ENCODE measurements at regions not wholly inside any gene's neighbourhood (a gene's known extent, or its start where the extent isn't known, plus 50 kb on each side); places are given as distances from the start of the nearest gene placed in this dataset.

DNA sequence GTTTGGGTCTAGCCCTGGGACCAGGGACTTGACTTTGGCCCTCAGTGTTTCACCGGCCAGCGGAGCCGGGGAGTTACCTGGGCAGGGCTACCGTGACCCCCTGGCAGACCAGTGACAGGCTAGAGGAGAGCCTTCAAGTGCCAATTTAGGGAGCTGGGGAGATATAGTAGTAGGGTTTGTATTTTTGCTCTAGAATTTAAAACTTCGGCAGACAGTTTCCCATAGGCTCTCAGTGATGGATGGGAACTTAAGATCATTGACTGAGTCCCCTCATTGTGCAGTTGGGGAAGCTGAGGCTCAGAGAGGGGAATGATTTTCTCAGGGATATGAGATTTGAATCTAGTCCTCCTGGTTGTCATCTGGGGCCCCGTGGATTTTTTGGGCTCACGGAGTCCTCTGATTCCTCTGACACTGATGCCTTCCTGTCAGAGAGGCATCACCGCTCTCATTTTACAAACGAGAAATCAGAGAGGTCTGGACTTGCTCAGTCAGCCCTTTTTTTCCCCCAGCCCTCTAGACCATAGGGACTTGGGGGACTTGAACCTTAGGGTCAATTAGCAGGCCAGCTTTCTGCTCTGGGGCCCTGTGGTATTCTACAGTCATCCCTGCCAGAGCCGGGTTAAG is 58.3 kb upstream of the ACOT11 start:
- no peak overlapping the region for H3K27ac ChIP-seq (ENCODE audit: low read depth, low read length)
- peaks cover 4% of the 10 kb centered on the region for H3K27me3 ChIP-seq (ENCODE audit: control insufficient read depth, insufficient read depth, low read length)
- H3K9me3 ChIP-seq (ENCODE audit: control insufficient read depth, insufficient read depth, low read length) = no peaks in the 10 kb centered on the region
- POLR2A ChIA-PET = interaction anchor here (0.7 to 1.3 kb wide), 5 partner anchors 82 to 679 kb away, joined by 3 to 10 read pairs (median 5); partner anchors contain the start of gene SSBP3
- CTCF ChIA-PET = interaction anchor here (0.5 to 3.2 kb wide), 43 partner anchors 9 to 611 kb away, joined by 3 to 38 read pairs (median 4); partner anchors contain the start of genes ACOT11, CDCP2 and SSBP3
- 0 out of 2 replicates have a peak overlapping the region, but pooled peaks have one; percentile 13 for H3K4me3 ChIP-seq (ENCODE audit: low read depth, low read length)
- DNase-seq (ENCODE audit: low read depth, low spot score) = no peak
- TF ChIP-seq, protein P1, sequence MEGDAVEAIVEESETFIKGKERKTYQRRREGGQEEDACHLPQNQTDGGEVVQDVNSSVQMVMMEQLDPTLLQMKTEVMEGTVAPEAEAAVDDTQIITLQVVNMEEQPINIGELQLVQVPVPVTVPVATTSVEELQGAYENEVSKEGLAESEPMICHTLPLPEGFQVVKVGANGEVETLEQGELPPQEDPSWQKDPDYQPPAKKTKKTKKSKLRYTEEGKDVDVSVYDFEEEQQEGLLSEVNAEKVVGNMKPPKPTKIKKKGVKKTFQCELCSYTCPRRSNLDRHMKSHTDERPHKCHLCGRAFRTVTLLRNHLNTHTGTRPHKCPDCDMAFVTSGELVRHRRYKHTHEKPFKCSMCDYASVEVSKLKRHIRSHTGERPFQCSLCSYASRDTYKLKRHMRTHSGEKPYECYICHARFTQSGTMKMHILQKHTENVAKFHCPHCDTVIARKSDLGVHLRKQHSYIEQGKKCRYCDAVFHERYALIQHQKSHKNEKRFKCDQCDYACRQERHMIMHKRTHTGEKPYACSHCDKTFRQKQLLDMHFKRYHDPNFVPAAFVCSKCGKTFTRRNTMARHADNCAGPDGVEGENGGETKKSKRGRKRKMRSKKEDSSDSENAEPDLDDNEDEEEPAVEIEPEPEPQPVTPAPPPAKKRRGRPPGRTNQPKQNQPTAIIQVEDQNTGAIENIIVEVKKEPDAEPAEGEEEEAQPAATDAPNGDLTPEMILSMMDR (IDR thresholded peaks at IDR 0.05; ENCODE audit: low read depth, low read length) = no peak

DNA sequence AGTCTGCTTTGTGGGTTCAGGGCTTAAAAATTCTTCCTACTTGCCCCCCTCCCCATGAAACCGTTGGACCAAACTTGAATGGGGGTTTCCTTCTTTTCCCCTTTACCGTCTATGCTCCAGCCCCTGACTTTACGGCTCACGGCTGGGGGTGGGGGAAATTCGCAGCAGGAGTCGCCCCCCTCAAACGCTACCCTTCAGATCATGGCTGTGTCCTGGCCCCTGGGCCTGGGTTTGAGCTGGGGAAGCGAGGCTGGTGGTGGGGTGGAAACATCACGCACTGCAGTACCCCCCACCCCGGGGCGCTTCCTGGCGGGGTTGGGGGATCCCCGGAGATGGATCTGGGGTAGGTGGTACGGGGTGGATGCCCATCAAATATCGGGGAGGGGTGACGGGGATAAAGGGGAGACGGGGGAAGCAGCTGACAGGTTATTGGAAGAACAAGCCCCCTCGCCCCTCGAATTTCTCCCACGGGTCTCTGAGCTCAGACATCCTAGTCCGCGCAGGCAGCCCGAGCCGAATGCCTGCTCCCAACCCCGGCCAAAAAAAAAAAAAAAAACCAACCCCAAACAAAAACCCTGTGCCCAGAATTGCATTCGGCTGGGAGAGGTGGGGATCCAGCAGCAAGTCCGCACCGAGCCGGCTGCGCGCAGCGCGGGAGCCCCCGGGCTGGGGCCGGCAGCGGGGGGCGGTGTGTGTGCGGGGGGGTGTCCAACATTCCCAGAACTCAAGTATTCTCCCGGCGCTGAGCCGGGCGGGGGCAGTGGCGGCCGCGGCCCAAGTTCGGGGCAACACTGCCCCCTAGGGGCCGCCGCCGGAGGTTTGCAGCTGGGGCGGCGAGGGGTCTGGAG is 59.0 kb upstream of the ACOT11 start:
- H3K9me3 ChIP-seq (ENCODE audit: control insufficient read depth, insufficient read depth, low read length) = no peaks in the 10 kb centered on the region
- POLR2A ChIA-PET = interaction anchor here (0.6 to 1.3 kb wide), 11 partner anchors 82 to 678 kb away, joined by 3 to 10 read pairs (median 4); partner anchors contain the start of gene SSBP3
- CTCF ChIA-PET = interaction anchor here (0.5 to 3.2 kb wide), 77 partner anchors 8 to 1299 kb away, joined by 3 to 38 read pairs (median 4); partner anchors contain the start of genes ACOT11, CDCP2 and SSBP3
- peak overlapping the region; percentile 70 for H3K27ac ChIP-seq (ENCODE audit: low read depth, low read length)
- TF ChIP-seq, protein P1 (IDR thresholded peaks at IDR 0.05; ENCODE audit: low read depth, low read length) = peak; percentile 85
- peak overlapping the region; percentile 56 for H3K4me3 ChIP-seq (ENCODE audit: low read depth, low read length)
- peak; percentile 10 for DNase-seq (ENCODE audit: low read depth, low spot score)
- no peaks in the 10 kb centered on the region for H3K27me3 ChIP-seq (ENCODE audit: control insufficient read depth, insufficient read depth, low read length)

DNA sequence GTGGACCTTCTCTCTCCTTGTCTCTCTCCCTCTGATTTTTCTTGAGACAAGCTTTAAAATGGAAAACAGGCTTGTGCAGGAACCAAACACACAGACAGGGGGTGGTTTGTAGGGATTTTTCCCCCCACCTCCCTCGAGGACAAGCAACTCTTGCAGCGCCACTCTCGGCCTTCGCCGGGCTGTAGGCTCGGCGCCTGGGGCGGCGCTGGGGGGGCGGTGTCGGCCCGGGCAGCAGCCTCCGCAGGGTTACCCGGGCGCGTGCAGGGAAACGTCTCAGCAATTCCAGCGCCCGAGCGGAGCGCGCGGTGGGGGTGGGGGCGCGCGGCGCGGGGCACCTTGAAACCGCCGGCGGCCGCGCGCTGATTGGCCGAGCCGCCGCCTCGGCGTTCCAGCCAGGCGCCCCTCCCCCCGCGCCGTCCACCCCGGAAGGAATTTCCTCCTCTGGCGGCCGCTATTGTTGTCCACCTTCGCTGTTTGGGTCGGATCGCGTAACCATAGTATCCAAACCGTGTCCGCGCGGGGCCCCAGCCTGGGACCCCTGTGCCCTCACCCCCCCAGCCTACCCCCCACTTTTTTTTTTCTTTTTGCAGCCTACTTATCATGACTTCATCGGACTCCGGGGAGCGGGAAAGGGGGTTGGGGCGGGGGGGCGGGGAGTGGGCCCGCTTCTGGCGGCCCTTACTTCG is 59.8 kb upstream of the ACOT11 start:
- peak overlapping the region; percentile 65 for H3K27ac ChIP-seq (ENCODE audit: low read depth, low read length)
- ChIA-PET POLR2A (interaction anchor here (0.7 to 2.1 kb wide), 4 partner anchors 81 to 351 kb away, joined by 3 to 19 read pairs (median 4); partner anchors contain the start of gene SSBP3), CTCF (interaction anchor here (0.6 to 3.2 kb wide), 17 partner anchors 11 to 620 kb away, joined by 3 to 35 read pairs (median 4); partner anchors contain the start of gene ACOT11)
- peak overlapping the region; percentile 56 for H3K4me3 ChIP-seq (ENCODE audit: low read depth, low read length)
- DNase-seq (ENCODE audit: low read depth, low spot score) = peak; percentile 55
- TF ChIP-seq, protein P1 (IDR thresholded peaks at IDR 0.05; ENCODE audit: low read depth, low read length) = peak; percentile 17; the same call in 1 of the 2 replicates
- H3K27me3 ChIP-seq (ENCODE audit: control insufficient read depth, insufficient read depth, low read length) = no peaks in the 10 kb centered on the region
- H3K9me3 ChIP-seq (ENCODE audit: control insufficient read depth, insufficient read depth, low read length) = no peaks in the 10 kb centered on the region

DNA sequence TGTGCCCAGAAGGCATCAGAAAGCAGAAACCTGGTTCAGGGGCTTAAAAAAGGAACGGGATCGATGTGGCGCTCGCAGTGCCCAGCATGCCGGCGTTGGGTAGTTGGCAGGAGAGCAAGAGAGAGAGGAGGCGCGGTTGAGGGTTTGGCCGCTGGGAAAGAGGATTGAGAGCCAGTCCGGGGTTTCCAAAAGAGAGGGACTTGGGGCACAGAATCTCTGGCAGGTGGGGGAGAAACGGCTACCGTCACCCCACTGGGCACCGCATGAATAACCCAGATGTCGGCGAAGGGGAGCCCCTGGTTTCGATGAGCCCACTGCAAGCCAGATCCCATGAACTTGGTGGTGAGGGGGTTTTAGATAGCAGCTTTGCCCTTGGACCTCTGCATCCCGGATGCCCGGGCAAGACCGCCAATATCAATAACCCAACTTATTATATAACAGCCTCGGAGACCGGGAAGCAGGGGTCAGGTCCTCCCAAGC is 60.4 kb upstream of the ACOT11 start:
- Histone ChIP-seq H3K9me3 (ENCODE audit: control insufficient read depth, insufficient read depth, low read length) (no peaks in the 10 kb centered on the region), H3K27ac (ENCODE audit: low read depth, low read length) (peak overlapping the region; percentile 39), H3K4me3 (ENCODE audit: low read depth, low read length) (peak overlapping the region; percentile 38), H3K27me3 (ENCODE audit: control insufficient read depth, insufficient read depth, low read length) (no peaks in the 10 kb centered on the region)
- CTCF ChIA-PET = interaction anchor here (0.6 to 3.2 kb wide), 11 partner anchors 11 to 619 kb away, joined by 3 to 22 read pairs (median 4); partner anchors contain the start of gene ACOT11
- no peak for DNase-seq (ENCODE audit: low read depth, low spot score)
- TF ChIP-seq, protein P1 (IDR thresholded peaks at IDR 0.05; ENCODE audit: low read depth, low read length) = no peak
- POLR2A ChIA-PET = interaction anchor here (0.7 to 2.1 kb wide), 3 partner anchors 81 to 350 kb away, joined by 3 to 19 read pairs (median 3); partner anchors contain the start of gene SSBP3

Data from AG04450 (cell line).